ENCODE measurements at regions not wholly inside any gene's neighbourhood (a gene's known extent, or its start where the extent isn't known, plus 50 kb on each side); places are given as distances from the start of the nearest gene placed in this dataset.

DNA sequence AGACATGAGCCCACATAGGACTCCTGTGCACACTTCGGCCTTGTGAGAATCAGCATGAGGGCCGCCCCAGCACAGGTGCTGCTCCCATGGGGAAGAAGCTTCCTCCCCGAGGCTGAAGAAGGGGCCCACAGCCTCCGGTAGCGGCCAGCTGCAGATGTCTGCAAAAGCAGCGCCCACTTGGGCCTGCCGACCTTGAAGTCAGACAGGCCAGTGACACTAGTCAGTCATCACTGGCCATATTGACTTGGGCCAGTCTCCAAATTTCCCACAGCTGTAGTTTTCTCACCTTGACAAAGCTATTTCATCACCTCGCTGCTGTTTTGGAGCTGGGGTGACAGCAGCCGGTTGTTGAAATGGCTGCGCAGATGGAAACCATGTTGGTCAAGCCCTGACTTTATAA lies 83.0 kb downstream of the RIPK4 start:
- no peak for TF ChIP-seq CTCF (IDR thresholded peaks at IDR 0.05)
- H3K36me3 Mint-ChIP-seq (ENCODE audit: low read depth), result no peaks in the 10 kb centered on the region
- peaks cover 53% of the 10 kb centered on the region for H3K4me1 Mint-ChIP-seq (ENCODE audit: low read depth)
- no peaks in the 10 kb centered on the region for H3K27me3 Mint-ChIP-seq (ENCODE audit: low read depth)
- no peak for DNase-seq (ENCODE audit: low spot score)
- no peak overlapping the region for H3K4me3 Mint-ChIP-seq (ENCODE audit: unreplicated experiment)
- H3K27ac Mint-ChIP-seq (ENCODE audit: unreplicated experiment), result peak overlapping the region; percentile 88
- no peaks in the 10 kb centered on the region for H3K9me3 Mint-ChIP-seq (ENCODE audit: low read depth)

- no peak for TF ChIP-seq CTCF (IDR thresholded peaks at IDR 0.05)
- no peak overlapping the region for H3K4me3 Mint-ChIP-seq (ENCODE audit: unreplicated experiment)
- H3K36me3 Mint-ChIP-seq (ENCODE audit: low read depth), result no peaks in the 10 kb centered on the region
- H3K27ac Mint-ChIP-seq (ENCODE audit: unreplicated experiment), result no peak overlapping the region
- H3K4me1 Mint-ChIP-seq (ENCODE audit: low read depth), result peaks cover 59% of the 10 kb centered on the region
- H3K27me3 Mint-ChIP-seq (ENCODE audit: low read depth), result no peaks in the 10 kb centered on the region
- DNase-seq (ENCODE audit: low spot score), result no peak
- no peaks in the 10 kb centered on the region for H3K9me3 Mint-ChIP-seq (ENCODE audit: low read depth)
Measured at GRCh38 chr21:41682719-41683179, 84.1 kb downstream of the RIPK4 start.

- Mint-ChIP-seq H3K27ac (ENCODE audit: unreplicated experiment) (no peak overlapping the region), H3K36me3 (ENCODE audit: low read depth) (no peaks in the 10 kb centered on the region), H3K4me1 (ENCODE audit: low read depth) (peaks cover 60% of the 10 kb centered on the region), H3K9me3 (ENCODE audit: low read depth) (peaks cover 3% of the 10 kb centered on the region), H3K27me3 (ENCODE audit: low read depth) (no peaks in the 10 kb centered on the region), H3K4me3 (ENCODE audit: unreplicated experiment) (no peak overlapping the region)
- DNase-seq (ENCODE audit: low spot score), result no peak
- TF ChIP-seq CTCF (IDR thresholded peaks at IDR 0.05), result no peak
Measured at GRCh38 chr21:41681939-41682718, 84.7 kb downstream of the RIPK4 start.

GRCh38 chr21:41681348-41681801 lies 85.5 kb downstream of the RIPK4 start:
- Mint-ChIP-seq H3K4me3 (ENCODE audit: unreplicated experiment) (no peak overlapping the region), H3K27ac (ENCODE audit: unreplicated experiment) (no peak overlapping the region)

More at GRCh38 chr21:41681348-41681801, 85.5 kb downstream of the RIPK4 start:
- Mint-ChIP-seq H3K9me3 (ENCODE audit: low read depth) (peaks cover 3% of the 10 kb centered on the region), H3K27me3 (ENCODE audit: low read depth) (no peaks in the 10 kb centered on the region), H3K4me1 (ENCODE audit: low read depth) (peaks cover 65% of the 10 kb centered on the region), H3K36me3 (ENCODE audit: low read depth) (no peaks in the 10 kb centered on the region)
- no peak for TF ChIP-seq CTCF (IDR thresholded peaks at IDR 0.05)
- peak; percentile 77 for DNase-seq (ENCODE audit: low spot score)
